HG02759 (cell line): ENCODE measurements at regions not wholly inside any gene's neighbourhood (a gene's known extent, or its start where the extent isn't known, plus 50 kb on each side); places are given as distances from the start of the nearest gene placed in this dataset.
"Not testable (repeated sequence)": the region's sequence is repeated elsewhere in the genome, so short reads cannot be mapped to it uniquely, and the experiment has no call there.

Experiments used
- ATAC-seq: cut with Tn5 transposase; IDR thresholded peaks from one replicate; pipeline ENCODE4 v1.9.1; 2021; ENCODE audit warnings: mild to moderate bottlenecking, moderate library complexity; ENCODE audit not compliant: unreplicated experiment

DNA sequence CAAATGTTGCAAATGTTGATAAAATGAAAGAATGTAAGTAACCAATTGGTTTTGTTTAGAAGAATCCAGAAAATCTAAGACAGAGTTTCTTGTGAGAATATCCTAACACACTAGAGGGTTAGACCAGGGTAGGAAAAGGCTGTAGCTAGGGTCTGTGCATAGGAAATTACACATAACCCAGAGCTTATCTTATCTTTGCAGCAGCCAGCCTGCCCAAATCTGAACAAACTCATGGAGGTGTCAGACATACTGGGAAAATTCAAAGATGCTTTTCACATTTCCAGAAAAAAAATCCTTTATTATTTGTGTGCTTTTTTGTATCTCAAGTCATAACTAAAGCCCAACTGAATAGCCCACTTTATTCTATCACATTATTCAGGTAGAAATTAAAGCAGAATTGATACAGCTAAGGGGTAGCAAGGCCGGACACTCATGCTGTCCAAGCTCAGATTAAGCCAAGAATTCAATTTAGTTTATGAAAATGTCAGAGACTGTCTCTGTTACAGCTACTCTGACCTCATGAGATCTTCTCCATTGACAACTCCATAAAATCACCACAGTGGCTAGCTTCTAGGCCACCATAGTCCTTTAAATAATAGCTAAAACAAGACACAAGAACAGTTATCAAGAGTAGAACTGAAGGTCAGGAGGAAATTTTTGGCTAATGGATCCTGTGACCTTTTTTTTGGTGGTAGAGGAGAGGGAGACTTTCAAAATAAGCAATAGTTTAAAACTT is 169.6 kb upstream of the RASSF8 start:
- no peak for ATAC-seq

DNA sequence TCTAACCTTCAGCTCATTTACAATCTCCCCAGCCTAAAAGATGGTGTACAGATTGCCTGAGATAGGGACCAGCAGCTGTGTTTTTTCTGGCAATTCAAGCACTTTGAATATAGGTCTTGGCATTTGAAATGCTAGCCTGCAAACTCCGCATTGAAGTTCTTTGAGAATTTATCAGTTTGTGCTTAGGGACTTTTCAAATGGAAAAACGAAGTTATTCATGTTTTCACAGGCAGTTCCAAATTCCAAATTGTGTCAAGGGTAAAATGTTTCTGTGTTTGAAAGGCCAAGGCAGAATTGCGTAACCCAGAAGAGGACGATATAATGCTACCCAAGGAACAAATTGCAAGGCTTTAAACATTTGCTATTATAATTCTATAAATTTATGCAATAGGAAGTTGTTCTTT is 168.9 kb upstream of the RASSF8 start:
- no peak for ATAC-seq

DNA sequence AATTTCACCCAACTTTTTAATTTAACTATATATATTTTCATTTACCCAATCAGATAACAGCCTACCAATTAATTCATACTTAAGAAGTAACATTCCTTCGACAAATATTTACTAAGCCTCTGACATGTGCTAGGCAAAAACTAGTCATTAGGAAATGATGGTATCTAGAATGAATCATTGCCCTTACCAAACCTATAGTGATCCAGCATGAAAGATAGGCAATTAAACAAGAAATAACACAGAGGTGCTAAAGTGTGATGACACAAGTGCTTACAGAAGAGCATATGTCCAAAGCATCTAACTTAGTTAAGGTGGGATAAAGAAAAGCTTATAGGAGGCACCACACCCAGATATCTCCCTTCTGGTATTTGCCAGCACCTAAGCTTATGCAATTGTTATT is 166.5 kb upstream of the RASSF8 start:
- no peak for ATAC-seq

DNA sequence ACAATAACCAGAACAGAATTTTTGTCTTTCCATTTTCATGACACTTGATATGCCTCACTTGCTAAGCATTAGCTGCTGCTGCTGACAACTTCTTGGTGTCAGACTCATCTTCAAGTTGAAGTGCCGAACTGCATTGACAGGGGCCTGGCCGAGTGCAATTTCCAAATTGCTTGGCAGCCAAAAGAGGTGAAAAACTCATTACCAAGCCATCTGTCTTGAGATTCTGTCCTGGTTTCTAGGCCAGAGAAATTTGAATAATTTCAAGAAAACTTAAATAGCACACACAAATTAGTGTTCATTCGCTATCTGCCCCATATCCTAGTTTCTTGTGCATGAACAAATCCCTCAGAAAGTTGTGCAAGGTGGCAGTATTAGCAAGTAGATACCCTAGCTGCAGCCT is 165.3 kb upstream of the RASSF8 start:
- ATAC-seq = no peak

DNA sequence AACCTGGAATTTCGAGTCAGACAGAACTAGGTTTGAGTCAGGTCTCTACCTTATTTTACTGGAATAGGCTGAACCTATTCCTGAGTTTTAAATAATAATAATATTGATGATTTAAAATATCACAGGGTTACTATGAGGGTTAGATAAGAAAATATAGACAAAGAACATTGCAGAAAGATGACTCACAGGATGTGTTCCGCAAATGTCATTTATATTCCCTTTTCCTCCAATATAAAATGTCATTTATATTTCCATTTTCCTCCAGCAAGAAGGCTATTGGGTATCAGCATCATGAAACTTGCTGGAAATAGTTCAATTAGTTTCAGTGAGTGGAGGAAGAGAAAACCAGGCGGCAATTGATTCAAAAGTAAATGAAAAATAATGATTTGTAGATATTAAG is 163.9 kb upstream of the RASSF8 start:
- no peak for ATAC-seq

DNA sequence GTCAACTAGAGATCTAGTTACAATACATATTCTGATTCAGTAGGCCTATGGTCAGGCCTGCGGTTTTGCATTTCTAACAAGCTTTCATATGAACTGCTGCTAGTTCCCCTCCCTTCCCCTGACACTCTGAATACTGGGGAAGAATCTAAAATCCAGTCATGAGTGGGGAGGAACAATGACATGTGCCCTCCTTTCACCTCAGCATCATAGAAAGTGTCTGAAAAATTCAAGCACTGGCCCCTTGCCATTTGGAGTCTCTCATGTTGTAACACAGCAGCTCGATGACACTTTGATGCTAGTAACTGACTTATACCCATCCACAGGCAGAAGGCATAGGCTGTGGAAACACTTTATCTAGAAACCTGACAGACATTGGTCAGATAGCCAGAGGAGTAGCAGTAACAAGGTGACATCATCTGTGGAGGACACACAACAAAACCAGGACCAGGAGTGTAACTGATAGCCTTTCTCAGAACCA is 161.9 kb upstream of the RASSF8 start:
- no peak for ATAC-seq

DNA sequence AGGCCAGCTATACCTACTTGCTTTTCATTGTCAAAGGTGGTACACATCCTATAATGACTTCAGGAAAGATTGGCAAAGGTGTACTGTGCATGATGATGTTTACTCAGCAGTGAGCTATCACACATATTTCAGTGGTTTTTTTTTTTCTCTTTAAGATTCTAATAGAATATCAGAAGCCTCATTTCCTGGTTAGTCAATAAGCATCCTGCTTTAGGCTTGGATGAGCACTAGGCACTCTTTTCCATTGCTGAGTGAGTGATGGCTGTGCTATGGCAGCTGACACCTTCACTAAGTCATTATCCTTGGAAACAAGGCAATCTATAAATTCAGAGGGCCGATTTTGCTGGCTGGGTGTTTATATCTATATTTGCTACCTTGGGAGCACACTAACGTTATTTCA is 161.1 kb upstream of the RASSF8 start:
- no peak for ATAC-seq

DNA sequence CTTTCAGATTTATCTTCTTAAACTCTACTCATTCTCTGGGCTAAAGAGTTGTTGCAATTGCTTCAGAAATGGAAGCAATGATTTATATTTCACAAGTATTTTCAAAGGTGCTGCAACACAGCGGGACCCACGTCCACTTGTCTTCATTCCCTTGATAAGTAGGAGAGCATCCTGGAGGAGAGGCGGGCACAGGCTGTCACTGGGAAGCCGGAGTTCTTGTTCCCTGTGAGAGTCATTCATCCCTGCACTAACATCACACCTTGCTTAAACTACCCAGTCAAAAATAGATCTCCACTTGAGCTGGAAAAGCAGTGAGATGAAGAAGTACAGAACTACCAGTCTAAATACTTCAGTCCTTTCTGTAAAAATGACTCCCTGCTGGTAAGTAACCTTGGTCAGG is 160.5 kb upstream of the RASSF8 start:
- ATAC-seq = no peak

DNA sequence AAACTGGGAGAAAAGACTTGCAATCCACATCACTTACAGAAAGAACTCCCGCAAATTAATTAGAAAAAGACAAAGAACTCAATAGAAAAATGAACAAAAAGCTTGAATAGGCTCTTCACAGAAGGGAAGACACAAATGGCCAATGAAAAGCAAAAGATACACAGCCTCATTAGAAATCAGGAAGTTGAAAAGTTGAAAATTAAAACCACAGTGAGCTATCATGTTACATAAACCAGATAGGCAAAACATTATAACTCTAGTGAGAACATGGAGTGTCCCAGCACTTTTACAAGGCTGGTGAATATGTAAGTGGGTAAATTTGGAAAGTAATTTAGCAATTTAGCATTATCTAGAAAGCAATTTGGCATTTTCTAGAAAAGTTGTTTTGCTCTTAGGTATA is 158.4 kb upstream of the RASSF8 start:
- ATAC-seq = no peak

DNA sequence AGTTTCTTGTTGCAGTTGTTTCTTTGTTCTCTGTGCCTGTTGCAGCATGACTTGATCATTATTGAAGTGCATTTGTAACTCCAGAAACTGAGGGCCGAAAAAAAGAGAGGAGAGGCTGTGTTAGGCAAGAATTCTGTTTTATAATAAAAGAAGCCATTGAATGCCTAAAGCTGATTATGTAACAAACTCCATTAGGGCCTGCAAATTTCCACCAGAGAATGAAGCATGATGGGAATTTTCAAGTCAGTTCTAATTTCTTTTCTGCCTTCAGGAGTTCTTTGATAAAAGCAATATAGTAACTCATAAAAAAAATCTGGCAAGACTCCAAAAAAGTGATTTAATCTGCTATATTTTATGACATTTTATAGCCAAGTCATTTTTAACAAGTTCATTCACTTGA is 156.7 kb upstream of the RASSF8 start:
- no peak for ATAC-seq

DNA sequence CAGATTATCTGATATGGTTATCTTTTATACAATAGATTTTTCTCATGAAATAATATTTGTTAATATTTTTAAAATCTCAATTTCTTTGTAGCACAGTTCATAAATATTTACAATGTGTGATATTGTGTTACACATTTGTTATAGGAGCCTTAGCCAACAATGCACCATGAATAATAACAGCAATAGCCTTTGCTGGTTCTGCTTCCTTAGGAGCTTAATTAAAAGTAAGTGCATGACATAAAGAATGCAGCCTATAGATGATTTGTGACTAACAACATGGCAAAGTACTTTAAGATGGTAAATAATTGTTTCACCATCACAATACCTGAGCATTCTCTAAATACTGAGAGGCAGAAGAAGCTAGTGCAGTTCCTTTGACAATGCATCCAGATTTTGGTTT is 156.3 kb upstream of the RASSF8 start:
- ATAC-seq = no peak

DNA sequence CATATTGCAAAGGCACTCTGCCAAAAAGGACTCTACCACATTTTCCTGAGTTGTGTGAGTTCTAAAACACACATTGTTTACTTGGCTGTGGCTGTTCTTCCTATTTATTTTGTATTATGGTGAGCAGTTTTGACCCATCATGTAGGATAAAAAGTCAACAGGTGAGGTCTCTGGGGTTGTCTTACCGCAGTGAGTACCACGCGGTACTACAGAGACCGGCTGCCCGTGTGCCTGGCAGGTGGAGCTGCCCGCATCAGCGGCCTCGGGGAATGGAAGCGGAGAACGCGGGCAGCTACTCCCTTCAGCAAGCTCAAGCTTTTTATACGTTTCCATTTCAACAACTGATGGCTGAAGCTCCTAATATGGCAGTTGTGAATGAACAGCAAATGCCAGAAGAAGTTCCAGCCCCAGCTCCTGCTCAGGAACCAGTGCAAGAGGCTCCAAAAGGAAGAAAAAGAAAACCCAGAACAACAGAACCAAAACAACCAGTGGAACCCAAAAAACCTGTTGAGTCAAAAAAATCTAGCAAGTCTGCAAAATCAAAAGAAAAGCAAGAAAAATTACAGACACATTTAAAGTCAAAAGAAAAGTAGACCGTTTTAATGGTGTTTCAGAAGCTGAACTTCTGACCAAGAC is 155.3 kb upstream of the RASSF8 start:
- ATAC-seq = not testable (repeated sequence)

DNA sequence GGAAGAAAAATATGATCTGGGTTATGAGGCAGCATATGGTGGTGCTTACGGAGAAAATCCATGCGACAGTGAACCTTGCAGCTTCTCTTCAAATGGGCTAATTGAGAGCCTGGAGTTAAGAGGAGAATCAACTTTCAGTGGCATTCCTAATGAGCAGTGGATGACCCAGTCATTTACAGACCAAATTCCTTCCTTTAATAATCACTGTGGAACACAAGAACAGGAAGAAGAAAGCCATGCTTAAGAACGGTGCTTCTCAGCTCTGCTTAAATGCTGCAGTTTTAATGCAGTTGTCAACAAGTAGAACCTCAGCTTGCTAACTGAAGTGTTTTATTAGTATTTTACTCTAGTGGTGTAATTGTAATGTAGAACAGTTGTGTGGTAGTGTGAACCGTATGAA is 154.2 kb upstream of the RASSF8 start:
- not testable (repeated sequence) for ATAC-seq

DNA sequence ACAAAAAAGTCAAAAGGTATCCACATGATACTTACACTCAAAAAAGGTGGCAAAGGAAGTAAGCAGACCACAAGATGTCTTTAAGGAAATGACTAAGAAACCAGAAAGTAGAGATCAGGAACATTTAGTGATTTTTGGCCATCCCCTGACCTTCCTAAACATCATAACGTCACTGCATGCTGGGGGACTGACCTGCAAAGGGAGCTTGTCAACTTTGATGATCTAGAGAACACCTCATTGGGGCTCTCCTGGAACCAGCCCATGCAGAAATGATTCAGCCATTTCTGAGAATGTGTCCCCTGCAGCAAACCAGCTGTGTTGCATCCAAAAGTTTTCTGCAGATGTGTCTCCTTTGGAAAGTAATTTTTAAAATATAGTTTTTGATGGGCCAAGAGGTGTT is 152.2 kb upstream of the RASSF8 start:
- no peak for ATAC-seq

DNA sequence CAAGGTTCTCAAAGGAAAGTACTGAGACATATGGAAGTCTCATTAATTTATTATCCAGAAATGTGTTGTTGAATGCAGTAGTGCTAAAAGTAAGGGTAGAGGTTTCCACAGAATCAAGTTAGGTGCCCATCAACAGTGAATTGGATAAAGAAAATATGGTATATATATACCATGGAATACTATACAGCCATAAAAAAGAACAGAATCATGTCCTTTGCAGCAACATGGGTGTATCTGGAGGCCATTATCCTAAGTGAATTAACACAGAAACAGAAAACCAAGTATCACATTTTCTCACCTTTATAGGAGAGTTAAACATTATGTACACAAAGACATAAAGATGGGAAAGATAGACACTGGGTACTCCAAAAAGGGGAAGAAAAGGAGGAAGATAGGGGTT is 149.9 kb upstream of the RASSF8 start:
- no peak for ATAC-seq

DNA sequence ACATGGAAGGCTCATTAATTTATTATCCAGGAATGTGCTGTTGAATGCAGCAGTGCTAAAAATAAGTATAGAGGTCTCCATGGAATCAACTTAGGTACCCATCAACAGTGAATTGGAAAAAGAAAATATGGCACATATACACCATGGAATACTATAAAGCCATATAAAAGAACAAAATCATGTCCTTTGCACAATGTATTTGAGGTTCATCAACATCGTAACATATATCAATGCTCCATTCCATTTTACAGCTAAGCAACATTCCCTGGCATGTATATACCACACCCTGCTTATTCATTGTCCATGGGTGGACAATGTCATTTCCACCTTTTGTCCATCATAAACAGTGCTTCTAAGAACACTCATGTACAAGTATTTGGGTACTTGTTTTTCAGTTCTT is 147.8 kb upstream of the RASSF8 start:
- no peak for ATAC-seq

DNA sequence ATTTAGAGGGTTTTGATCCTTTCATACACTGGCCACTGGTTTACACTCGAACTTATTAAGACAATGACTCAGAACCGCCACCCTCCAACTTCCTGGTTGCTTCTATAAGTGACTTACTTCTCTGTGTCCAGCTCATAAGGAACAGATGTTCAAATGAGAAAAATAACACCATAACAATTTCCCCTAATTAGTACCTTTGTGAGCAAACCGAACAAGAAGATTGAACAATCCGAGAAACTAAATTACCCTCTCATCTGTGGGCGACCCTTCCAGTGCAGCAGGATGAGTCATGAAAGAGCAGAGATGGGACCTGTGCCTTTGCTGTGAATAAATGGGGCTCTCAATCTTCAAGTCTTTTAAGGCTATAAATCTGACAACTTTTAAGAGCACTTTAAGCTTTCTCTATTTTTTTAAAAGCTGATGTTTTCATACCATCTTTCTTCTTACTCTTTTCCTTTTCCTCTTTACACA is 146.8 kb upstream of the RASSF8 start:
- peak; percentile 45 for ATAC-seq

DNA sequence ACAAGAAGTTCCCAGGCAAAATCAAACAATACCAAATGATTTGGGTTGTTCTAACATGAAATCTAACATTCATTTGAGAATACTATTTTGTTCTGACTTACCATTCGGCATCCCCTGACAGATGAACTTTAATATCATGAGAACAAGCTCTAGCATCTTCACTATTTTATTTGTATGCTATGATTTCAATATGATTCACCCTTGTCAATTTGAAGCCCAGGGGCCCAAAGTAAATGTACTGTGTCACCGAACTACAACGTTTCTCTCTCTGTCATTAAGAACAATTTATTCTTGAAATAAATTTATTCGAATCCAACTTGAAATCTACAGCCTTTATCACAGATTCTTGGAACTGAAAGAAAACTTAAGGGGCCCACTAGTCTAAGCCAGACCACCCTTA is 146.2 kb upstream of the RASSF8 start:
- no peak for ATAC-seq

DNA sequence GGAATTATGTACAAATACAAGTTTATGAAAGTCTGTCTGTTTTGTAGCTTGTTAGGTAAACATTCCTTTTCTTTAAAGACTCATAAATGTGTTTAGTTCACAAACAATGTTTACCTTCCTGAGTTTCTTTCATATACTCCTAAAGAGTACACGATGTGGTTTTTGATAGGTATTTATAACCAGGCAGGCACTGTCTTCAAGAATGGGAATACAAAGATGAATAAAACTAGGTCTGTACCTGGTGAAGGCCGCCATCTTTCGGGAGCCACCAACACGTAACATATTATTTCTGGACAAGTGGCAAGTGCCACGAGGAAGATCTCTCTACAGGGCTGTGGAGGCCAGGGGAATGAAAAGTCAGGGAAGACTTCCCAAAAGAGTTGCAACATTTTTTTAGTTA is 144.6 kb upstream of the RASSF8 start:
- no peak for ATAC-seq

DNA sequence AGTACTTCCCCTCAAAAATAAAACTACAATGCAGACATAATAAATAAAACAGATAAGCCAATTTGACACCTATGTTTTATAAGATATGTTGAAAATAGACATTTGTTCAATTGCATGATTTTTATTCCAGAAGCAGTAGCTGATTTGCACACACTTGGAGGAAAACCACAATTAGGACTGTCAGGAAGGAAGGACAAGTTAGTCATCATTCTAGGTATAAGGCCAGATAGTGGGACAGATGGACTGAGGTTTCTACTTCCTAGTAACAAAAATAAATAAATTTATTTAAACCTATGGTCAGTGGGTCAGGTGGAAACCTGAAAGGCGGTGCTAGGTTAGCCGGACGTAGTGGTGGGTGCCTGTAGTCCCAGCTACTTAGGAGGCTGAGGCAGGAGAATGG is 141.8 kb upstream of the RASSF8 start:
- no peak for ATAC-seq

DNA sequence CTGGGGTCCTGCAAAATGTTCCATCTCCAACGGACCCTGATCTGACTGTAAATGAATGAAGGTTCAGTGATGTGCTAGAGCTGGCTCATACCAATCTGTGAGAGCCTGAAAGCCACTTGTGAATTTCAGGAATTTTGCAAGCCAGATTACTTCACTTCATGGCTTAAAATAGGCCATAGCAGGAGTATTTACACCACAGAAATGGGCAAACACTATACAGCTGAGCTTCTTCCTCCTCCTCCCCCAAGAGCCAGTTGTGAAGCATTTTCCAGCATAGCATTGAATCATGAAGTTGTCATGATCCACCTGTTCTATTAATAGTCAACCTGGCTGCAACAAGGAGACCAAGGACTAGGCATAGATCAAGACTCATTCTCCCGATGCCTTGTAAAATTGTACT is 141.3 kb upstream of the RASSF8 start:
- no peak for ATAC-seq

DNA sequence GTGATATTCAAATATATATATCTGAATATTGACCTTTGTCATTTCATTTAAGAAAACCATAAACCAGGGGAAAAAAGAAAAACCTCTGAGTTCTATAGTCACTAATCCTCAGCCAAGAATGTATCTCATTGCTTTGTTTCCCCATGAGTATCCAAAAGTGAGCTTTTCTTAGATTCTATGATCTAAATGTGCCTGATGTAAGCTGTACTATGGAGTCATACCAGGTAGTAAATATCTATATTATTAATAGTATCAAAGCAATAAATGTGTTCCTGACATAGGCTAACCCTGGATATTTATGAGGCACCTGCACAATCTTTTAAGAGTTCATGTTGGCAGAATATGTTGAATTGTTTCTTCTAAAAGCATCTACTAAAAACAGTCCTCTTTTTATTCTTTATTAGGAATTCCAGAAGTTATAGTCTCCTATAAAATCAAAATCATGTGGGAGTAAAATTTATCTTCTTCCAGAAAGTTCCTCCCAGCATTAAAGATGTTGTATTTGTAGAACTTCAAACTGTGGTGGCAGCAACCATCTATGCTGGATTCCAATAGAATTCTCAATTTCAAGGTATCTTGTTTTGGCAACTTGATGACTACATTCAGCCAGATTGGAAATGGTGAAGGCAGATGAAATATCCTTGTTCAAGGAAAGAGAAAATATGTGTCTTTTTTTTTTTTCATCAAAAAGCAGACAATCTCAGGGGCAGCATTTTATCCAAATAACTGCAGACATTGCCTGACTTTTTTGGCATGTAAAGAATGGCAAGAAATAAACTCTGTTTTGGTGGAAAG is 139.7 kb upstream of the RASSF8 start:
- no peak for ATAC-seq
